ENCODE measurements at regions not wholly inside any gene's neighbourhood (a gene's known extent, or its start where the extent isn't known, plus 50 kb on each side); places are given as distances from the start of the nearest gene placed in this dataset.
A peak's percentile ranks its signal among the peaks of the same experiment; 100 is the strongest.

DNA sequence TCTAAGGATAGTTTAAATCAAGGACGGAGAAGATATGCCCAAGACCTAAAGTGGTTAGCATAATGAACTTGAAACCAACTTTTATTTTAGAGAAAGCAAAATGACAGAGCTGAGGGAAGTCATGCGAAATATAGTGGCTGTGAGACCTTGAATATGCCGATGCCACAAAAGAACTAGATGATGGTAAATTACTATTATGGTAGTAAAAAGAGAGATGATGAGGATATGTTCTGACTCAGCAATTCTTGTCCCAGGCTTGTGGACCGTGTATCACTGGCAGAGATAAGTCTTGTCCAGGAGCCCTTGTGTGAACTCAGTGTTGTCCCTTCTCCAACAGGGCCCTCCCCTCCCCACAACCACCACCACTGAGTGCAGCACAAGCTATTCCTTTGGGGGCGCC is 1605.6 kb upstream of the TENM3 start:
- Histone ChIP-seq H3K27me3 (ENCODE audit: control insufficient read depth in 1 of 2, insufficient read depth in 2 of 2, low read length in 2 of 2) (no peaks in the 10 kb centered on the region), H4K20me1 (ENCODE audit: insufficient read depth, low read length) (no peaks in the 10 kb centered on the region), H2AFZ (ENCODE audit: low read length) (no peak overlapping the region), H3K9me3 (ENCODE audit: low read length) (no peaks in the 10 kb centered on the region), H3K27ac (ENCODE audit: extremely low read length, insufficient read depth, low read length) (no peak overlapping the region), H3K4me3 (replicated peaks in 1 of 3; ENCODE audit: insufficient read depth in 1 of 3, low read depth in 2 of 3, low read length in 3 of 3) (no peak overlapping the region), H3K36me3 (replicated peaks in 1 of 2; ENCODE audit: control insufficient read depth in 1 of 2, insufficient read depth in 2 of 2, low read length in 2 of 2) (no peaks in the 10 kb centered on the region), H3K4me1 (ENCODE audit: insufficient read depth, low read length) (no peaks in the 10 kb centered on the region), H3K4me2 (ENCODE audit: low read depth, low read length) (no peak overlapping the region), H3K79me2 (ENCODE audit: insufficient read depth, low read length) (no peaks in the 10 kb centered on the region), H3K9ac (ENCODE audit: insufficient read depth, low read depth, low read length) (no peak overlapping the region)
- in situ Hi-C loops (cut with HindIII; ENCODE audit: extremely low pct_ligation_motif_present, low pct_unique_long_range_greater_than_20kb), result no loop called here
- BruUV-seq (replicated peaks), result no TSS peak
- DNase-seq (ENCODE audit: low spot score) (no peak), ATAC-seq (no peak), FAIRE-seq (no peak)
- POLR2A ChIA-PET, result no interaction called here
- CTCF ChIA-PET (ENCODE audit: low intra/inter-chr PET ratio, low total read pairs), result no interaction called here
- TF ChIP-seq, protein P1, sequence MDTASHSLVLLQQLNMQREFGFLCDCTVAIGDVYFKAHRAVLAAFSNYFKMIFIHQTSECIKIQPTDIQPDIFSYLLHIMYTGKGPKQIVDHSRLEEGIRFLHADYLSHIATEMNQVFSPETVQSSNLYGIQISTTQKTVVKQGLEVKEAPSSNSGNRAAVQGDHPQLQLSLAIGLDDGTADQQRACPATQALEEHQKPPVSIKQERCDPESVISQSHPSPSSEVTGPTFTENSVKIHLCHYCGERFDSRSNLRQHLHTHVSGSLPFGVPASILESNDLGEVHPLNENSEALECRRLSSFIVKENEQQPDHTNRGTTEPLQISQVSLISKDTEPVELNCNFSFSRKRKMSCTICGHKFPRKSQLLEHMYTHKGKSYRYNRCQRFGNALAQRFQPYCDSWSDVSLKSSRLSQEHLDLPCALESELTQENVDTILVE (CRISPR knock-in tag; IDR thresholded peaks at IDR 0.05), result no peak
- TF ChIP-seq MAFK (conservative IDR thresholded peaks at IDR 0.05 in 1 of 2, IDR thresholded peaks at IDR 0.05 in 1 of 2; ENCODE audit: low read length in 2 of 2) (peak; percentile 84 to 92), MAFF (IDR thresholded peaks at IDR 0.05; ENCODE audit: low read depth, low read length) (peak; percentile 88)
- WGBS (ENCODE audit: low lambda C conversion rate), result under 1% methylated on average over 5 of the region's 5 CpGs
- intact Hi-C loops (cut with micrococcal nuclease; ENCODE audit: unreplicated experiment), result no loop called here

DNA sequence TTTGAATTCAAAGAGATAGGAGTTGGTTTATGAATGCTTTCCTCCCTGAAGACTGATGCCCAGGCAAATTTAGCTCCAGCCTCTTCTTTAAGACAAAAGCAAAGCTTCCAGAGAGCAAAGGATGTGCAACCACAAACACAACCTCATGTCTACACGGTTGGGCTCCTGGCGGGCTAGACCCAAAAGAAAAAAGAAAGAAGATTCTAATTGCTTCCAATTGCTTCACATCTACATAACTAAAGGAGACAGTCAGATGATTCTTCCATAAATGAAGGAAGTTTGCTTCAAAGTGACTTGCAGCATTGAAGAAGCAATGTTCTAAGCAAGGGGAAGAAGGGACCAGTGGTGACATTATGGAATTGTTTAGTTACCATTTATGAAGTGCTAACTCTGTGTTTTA is 1603.0 kb upstream of the TENM3 start:
- Histone ChIP-seq H3K9me3 (ENCODE audit: low read length) (no peaks in the 10 kb centered on the region), H3K27me3 (ENCODE audit: control insufficient read depth in 1 of 2, insufficient read depth in 2 of 2, low read length in 2 of 2) (no peaks in the 10 kb centered on the region), H3K27ac (ENCODE audit: extremely low read length, insufficient read depth, low read length) (no peak overlapping the region), H4K20me1 (ENCODE audit: insufficient read depth, low read length) (no peaks in the 10 kb centered on the region), H3K4me2 (ENCODE audit: low read depth, low read length) (no peak overlapping the region), H3K4me1 (ENCODE audit: insufficient read depth, low read length) (no peaks in the 10 kb centered on the region), H3K9ac (ENCODE audit: insufficient read depth, low read depth, low read length) (no peak overlapping the region), H3K36me3 (replicated peaks in 1 of 2; ENCODE audit: control insufficient read depth in 1 of 2, insufficient read depth in 2 of 2, low read length in 2 of 2) (no peaks in the 10 kb centered on the region), H3K79me2 (ENCODE audit: insufficient read depth, low read length) (no peaks in the 10 kb centered on the region), H2AFZ (ENCODE audit: low read length) (no peak overlapping the region), H3K4me3 (replicated peaks in 1 of 3; ENCODE audit: insufficient read depth in 1 of 3, low read depth in 2 of 3, low read length in 3 of 3) (no peak overlapping the region)
- ChIA-PET CTCF (ENCODE audit: low intra/inter-chr PET ratio, low total read pairs) (no interaction called here), POLR2A (no interaction called here)
- intact Hi-C loops (cut with micrococcal nuclease; ENCODE audit: unreplicated experiment), result no loop called here
- DNase-seq (ENCODE audit: low spot score), result no peak
- in situ Hi-C loops (cut with HindIII; ENCODE audit: extremely low pct_ligation_motif_present, low pct_unique_long_range_greater_than_20kb), result no loop called here
- BruUV-seq (replicated peaks), result no TSS peak
- 0% methylated on average over 2 of the region's 2 CpGs for WGBS (ENCODE audit: low lambda C conversion rate)
- FAIRE-seq, result no peak
- ATAC-seq, result no peak
- TF ChIP-seq SUZ12 (IDR thresholded peaks at IDR 0.05; ENCODE audit: low read depth, low read length) (no peak), MIER2 (CRISPR knock-in tag; IDR thresholded peaks at IDR 0.05) (no peak), TBL1XR1 (IDR thresholded peaks at IDR 0.05; ENCODE audit: borderline replicate concordance, low read length, partially characterized antibody) (no peak), NFYC (CRISPR knock-in tag; IDR thresholded peaks at IDR 0.05) (no peak), ZNF484 (CRISPR knock-in tag; IDR thresholded peaks at IDR 0.05; ENCODE audit: borderline replicate concordance, low read depth) (no peak), HOXA7 (CRISPR knock-in tag; IDR thresholded peaks at IDR 0.05) (no peak), ZNF264 (CRISPR knock-in tag; IDR thresholded peaks at IDR 0.05) (no peak), NFATC3 (CRISPR knock-in tag; IDR thresholded peaks at IDR 0.05) (no peak), ZNF672 (CRISPR knock-in tag; IDR thresholded peaks at IDR 0.05) (no peak)
- TF ChIP-seq, protein P2, sequence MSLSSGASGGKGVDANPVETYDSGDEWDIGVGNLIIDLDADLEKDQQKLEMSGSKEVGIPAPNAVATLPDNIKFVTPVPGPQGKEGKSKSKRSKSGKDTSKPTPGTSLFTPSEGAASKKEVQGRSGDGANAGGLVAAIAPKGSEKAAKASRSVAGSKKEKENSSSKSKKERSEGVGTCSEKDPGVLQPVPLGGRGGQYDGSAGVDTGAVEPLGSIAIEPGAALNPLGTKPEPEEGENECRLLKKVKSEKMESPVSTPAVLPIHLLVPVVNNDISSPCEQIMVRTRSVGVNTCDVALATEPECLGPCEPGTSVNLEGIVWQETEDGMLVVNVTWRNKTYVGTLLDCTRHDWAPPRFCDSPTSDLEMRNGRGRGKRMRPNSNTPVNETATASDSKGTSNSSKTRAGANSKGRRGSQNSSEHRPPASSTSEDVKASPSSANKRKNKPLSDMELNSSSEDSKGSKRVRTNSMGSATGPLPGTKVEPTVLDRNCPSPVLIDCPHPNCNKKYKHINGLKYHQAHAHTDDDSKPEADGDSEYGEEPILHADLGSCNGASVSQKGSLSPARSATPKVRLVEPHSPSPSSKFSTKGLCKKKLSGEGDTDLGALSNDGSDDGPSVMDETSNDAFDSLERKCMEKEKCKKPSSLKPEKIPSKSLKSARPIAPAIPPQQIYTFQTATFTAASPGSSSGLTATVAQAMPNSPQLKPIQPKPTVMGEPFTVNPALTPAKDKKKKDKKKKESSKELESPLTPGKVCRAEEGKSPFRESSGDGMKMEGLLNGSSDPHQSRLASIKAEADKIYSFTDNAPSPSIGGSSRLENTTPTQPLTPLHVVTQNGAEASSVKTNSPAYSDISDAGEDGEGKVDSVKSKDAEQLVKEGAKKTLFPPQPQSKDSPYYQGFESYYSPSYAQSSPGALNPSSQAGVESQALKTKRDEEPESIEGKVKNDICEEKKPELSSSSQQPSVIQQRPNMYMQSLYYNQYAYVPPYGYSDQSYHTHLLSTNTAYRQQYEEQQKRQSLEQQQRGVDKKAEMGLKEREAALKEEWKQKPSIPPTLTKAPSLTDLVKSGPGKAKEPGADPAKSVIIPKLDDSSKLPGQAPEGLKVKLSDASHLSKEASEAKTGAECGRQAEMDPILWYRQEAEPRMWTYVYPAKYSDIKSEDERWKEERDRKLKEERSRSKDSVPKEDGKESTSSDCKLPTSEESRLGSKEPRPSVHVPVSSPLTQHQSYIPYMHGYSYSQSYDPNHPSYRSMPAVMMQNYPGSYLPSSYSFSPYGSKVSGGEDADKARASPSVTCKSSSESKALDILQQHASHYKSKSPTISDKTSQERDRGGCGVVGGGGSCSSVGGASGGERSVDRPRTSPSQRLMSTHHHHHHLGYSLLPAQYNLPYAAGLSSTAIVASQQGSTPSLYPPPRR (CRISPR knock-in tag; IDR thresholded peaks at IDR 0.05; ENCODE audit: borderline replicate concordance), result no peak
- TF ChIP-seq, protein P3, sequence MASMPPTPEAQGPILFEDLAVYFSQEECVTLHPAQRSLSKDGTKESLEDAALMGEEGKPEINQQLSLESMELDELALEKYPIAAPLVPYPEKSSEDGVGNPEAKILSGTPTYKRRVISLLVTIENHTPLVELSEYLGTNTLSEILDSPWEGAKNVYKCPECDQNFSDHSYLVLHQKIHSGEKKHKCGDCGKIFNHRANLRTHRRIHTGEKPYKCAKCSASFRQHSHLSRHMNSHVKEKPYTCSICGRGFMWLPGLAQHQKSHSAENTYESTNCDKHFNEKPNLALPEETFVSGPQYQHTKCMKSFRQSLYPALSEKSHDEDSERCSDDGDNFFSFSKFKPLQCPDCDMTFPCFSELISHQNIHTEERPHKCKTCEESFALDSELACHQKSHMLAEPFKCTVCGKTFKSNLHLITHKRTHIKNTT (CRISPR knock-in tag; IDR thresholded peaks at IDR 0.05), result no peak

Data from HepG2 (cell line).